Duodenal mucosa (tissue), 2 donors: ENCODE measurements at regions not wholly inside any gene's neighbourhood (a gene's known extent, or its start where the extent isn't known, plus 50 kb on each side); places are given as distances from the start of the nearest gene placed in this dataset.
"Not testable (repeated sequence)": the region's sequence is repeated elsewhere in the genome, so short reads cannot be mapped to it uniquely, and the experiment has no call there.

Experiments used
- H3K27ac ChIP-seq: one replicate; pipeline ENCODE4 v1.7.0; 2013; ENCODE audit warnings: low read depth, low read length
- H3K27me3 ChIP-seq, 2 donors: one replicate each; pipeline ENCODE4 v1.7.0; 2013; ENCODE audit warnings: low read length in 2 of 2, control low read depth in 1 of 2; ENCODE audit not compliant: insufficient read depth in 2 of 2, control insufficient read depth in 1 of 2
- H3K36me3 ChIP-seq, 2 donors: one replicate each; pipeline ENCODE4 v1.7.0; 2013; ENCODE audit warnings: low read length in 2 of 2, control low read depth in 1 of 2; ENCODE audit not compliant: insufficient read depth in 2 of 2, control insufficient read depth in 1 of 2
- H3K4me1 ChIP-seq, 2 donors: one replicate each; pipeline ENCODE4 v1.7.0; 2013; ENCODE audit warnings: low read length in 2 of 2, control low read depth in 1 of 2; ENCODE audit not compliant: insufficient read depth in 2 of 2, control insufficient read depth in 1 of 2
- H3K4me3 ChIP-seq, 2 donors: one replicate each; pipeline ENCODE4 v1.7.0; 2013; ENCODE audit warnings: low read length in 2 of 2, low read depth in 1 of 2
- H3K9ac ChIP-seq, 2 donors: one replicate each; pipeline ENCODE4 v1.7.0; 2013; ENCODE audit warnings: low read length in 2 of 2, low read depth in 1 of 2
- H3K9me3 ChIP-seq, 2 donors: one replicate each; pipeline ENCODE4 v1.7.0; 2013; ENCODE audit warnings: low read length in 2 of 2, control low read depth in 1 of 2; ENCODE audit not compliant: control insufficient read depth in 1 of 2

DNA sequence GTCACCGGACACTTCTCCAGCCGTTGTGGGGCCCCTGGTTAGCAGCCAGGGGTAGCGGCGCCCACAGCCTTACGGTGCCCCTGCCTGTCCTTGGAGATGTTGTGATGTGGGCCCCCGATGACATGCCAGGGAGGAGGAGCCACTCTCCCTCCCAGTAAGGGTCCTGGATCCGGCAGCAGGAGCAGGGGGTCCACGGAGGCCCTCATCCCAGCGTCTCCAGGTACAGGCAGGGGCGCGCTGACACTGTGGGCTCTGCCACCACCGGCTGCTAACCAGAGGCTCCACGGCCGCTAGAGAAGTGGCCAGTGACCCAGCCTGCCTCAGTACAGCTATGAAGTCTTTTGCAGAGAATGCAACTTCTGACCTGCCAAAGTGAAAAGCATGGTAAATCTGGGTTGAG is 121.2 kb downstream of the SPP2 start:
- Histone ChIP-seq H3K4me1 (no peaks in the 10 kb centered on the region), H3K27me3 (no peaks in the 10 kb centered on the region), H3K36me3 (no peaks in the 10 kb centered on the region), H3K9ac (no peak overlapping the region), H3K4me3 (no peak overlapping the region), H3K27ac (no peak overlapping the region), H3K9me3 (no peaks in the 10 kb centered on the region)

DNA sequence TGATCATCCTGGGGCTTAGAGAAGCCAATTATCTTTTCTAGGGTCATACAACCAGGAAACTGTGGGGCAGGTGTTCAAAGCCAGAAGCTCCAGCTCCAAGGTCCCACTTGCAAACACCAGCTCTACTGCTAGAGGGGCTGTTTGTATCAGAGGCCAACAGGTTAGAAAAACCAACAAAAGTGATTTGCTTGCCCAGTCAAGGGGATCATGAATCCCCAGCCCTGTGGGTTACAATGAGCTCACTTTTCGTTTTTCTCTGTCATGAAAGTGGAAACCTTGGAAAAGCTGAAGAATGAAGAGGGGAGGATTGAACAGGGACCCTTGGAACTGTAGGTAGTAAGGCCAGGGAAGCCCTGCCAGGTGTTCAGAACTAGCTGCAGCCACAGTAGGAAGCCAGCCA is 119.2 kb downstream of the SPP2 start:
- Histone ChIP-seq H3K9ac (no peak overlapping the region), H3K27ac (no peak overlapping the region), H3K27me3 (no peaks in the 10 kb centered on the region), H3K9me3 (no peaks in the 10 kb centered on the region), H3K4me3 (no peak overlapping the region), H3K36me3 (no peaks in the 10 kb centered on the region), H3K4me1 (no peaks in the 10 kb centered on the region)

DNA sequence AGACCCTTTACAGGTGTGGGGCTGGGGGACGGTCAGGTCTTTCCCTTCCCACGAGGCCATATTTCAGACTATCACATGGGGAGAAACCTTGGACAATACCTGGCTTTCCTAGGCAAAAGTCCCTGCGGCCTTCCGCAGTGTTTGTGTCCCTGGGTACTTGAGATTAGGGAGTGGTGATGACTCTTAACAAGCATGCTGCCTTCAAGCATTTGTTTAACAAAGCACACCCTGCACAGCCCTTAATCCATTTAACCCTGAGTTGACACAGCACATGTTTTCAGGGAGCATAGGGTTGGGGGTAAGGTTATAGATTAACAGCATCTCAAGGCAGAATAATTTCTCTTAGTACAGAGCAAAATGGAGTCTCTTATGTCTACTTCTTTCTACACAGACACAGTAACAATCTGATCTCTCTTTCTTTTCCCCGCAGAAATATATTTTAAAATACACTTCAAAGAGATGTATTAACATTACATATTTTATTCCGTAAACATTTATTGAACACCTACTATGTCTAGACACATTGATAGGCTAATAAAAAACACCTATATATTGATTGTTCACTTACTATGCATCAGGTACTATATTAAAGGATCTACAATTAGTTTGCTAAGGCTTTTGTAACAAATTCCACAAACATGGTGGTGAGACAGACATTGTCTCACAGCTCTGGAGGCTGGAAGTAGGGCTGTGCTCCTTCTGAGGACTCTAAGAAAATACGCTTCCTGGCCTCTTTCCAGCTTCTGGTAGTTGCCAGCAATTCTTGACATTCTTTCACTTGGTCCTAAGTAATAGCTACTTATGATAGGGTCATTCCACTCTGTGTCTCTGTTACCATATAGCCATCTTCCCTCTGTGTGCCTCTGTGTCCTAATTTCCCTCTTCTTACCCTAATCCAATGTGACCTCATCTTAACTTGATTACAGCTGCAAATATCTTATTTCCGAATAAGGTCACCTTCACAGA is 118.4 kb downstream of the SPP2 start:
- H3K27me3 ChIP-seq, H3K9me3 ChIP-seq, H3K36me3 ChIP-seq, H3K4me3 ChIP-seq, H3K27ac ChIP-seq, H3K9ac ChIP-seq, H3K4me1 ChIP-seq: not testable (repeated sequence)

DNA sequence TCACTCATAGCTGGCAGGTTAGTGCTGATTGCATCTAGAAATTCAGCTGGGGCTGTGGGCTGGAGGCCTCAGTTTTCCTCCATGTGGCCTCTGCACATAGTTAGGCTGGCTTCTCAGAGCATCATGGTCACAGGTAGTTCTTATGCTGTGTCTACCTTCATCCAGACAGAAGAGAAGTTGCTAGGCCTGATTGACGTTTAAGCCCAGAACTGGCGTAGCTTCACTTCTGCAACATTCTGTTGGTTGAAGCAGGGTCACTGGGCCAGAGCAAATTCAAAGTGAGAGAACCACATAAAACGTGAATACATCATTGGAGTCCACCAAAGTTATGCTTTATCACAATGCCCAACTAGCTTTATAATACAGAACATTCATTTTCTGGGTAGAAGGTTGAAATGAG is 116.0 kb downstream of the SPP2 start:
- H3K36me3 ChIP-seq, result no peaks in the 10 kb centered on the region
- H3K4me3 ChIP-seq, result no peak overlapping the region
- no peak overlapping the region for H3K27ac ChIP-seq
- no peak overlapping the region for H3K9ac ChIP-seq
- no peaks in the 10 kb centered on the region for H3K4me1 ChIP-seq
- no peaks in the 10 kb centered on the region for H3K27me3 ChIP-seq
- H3K9me3 ChIP-seq, result no peaks in the 10 kb centered on the region

DNA sequence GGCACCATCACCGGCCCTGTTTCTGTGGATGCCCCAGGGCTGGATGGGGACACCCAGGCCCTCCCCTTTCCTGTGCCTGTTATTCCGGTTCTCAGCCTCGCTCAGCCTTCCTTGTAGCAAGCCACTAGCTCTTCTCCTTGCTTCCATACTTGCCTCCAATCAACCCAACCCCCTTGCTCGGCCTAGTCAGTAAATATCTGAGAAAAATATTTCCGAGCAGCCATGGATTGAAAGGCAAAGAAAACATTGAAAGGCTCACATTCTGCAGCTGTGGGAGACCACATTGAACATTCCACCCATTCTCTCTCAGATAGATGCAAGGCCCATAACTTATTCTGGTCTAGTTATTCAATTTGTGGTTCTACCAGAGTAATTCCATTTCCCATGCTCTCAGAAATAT is 114.9 kb downstream of the SPP2 start:
- no peaks in the 10 kb centered on the region for H3K4me1 ChIP-seq
- H3K27me3 ChIP-seq, result no peaks in the 10 kb centered on the region
- H3K9ac ChIP-seq, result no peak overlapping the region
- H3K36me3 ChIP-seq, result no peaks in the 10 kb centered on the region
- H3K9me3 ChIP-seq, result no peaks in the 10 kb centered on the region
- no peak overlapping the region for H3K4me3 ChIP-seq
- H3K27ac ChIP-seq, result no peak overlapping the region

DNA sequence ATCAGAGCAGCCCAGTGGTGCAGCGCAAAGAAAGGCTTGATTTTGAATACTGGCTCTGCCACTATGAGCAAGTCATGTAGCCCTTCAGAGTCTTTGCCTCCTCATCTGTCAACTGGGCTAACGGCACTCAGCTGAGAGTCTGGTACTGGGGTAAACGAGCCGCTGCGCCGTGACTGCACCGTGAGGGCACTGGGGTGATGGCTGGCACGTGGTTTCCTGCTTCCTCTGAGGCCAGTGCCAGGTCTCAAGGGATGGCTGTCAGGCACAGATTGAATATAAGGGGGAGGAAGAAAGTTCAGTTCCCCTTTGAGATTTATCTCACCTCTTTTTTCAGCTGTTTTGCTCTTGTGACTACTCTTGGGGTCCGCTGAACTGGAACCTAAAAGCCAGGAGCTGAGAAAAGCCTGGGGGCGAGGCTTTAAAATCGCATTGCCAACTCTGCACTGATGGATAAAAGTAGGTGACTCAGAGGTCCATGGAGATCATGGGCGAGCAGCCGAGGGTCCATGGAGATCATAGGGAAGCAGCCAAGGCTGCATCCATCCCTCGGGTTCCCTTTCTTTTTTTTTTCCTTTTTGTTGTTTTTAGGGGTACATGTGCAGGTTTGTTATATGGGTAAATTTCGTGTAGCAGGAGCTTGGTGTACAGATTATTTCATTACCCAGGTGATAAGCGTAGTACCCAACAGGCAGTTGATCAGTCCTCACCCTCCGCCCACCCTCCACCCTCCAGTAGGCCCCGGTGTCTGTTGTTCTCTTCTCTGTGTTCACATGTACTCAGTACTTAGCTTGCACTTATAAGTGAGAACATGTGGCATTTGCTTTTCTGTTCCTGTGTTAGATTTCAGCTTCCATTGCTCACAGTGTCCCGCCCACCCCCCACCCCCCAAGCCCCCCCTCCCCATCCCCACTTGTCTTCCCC is 114.3 kb downstream of the SPP2 start:
- no peak overlapping the region for H3K27ac ChIP-seq
- no peak overlapping the region for H3K4me3 ChIP-seq
- no peaks in the 10 kb centered on the region for H3K4me1 ChIP-seq
- no peaks in the 10 kb centered on the region for H3K36me3 ChIP-seq
- H3K9me3 ChIP-seq, result no peaks in the 10 kb centered on the region
- no peak overlapping the region for H3K9ac ChIP-seq
- no peaks in the 10 kb centered on the region for H3K27me3 ChIP-seq

DNA sequence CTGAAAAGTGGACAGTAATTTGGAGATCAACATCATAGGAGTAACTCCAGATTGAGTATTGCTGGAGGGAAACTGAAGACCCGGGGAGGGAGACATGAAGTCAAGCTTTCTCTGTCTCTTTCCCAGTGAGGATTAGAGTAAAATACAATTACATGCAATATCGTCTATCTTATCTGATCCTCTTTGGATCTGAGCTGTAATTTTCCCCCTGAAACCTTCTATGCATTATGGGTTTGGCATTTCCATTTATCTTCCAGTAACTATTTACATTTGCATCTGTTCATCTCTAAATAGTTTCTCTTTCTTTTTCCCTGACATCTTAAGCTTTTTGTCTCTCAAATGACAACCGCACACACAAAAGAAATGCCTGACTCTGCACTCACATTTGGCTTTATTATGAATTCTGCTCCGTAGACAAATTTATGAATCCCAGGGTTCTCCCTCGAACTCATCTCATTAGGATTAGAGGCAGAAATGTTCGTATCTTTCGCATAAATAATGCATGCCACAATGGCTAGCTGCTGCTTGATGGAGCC is 113.1 kb downstream of the SPP2 start:
- Histone ChIP-seq H3K9me3 (no peaks in the 10 kb centered on the region), H3K4me3 (no peak overlapping the region), H3K27ac (no peak overlapping the region), H3K9ac (no peak overlapping the region), H3K36me3 (no peaks in the 10 kb centered on the region), H3K4me1 (no peaks in the 10 kb centered on the region), H3K27me3 (no peaks in the 10 kb centered on the region)

DNA sequence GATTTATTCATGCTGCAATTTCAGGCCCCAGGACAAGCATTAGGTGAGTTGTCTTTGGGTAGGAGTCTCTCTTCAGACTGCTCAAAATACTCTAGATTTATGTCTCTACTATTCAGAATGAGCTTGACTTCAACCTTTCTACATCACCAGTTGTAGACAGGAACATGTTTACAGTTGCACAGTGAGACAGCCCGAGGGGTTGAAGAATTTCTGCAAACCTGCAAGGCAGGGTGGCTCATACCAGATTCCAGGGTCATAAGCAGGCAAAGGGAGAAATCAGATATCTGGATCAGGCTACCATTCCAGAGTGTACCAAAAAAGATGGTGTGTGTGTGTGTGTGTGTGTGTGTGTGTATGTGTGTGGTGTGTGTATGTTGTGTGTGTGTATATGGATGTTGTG is 112.4 kb downstream of the SPP2 start:
- H3K9ac ChIP-seq, result no peak overlapping the region
- H3K4me3 ChIP-seq, result no peak overlapping the region
- H3K27me3 ChIP-seq, result no peaks in the 10 kb centered on the region
- no peaks in the 10 kb centered on the region for H3K4me1 ChIP-seq
- H3K36me3 ChIP-seq, result no peaks in the 10 kb centered on the region
- no peaks in the 10 kb centered on the region for H3K9me3 ChIP-seq
- no peak overlapping the region for H3K27ac ChIP-seq

DNA sequence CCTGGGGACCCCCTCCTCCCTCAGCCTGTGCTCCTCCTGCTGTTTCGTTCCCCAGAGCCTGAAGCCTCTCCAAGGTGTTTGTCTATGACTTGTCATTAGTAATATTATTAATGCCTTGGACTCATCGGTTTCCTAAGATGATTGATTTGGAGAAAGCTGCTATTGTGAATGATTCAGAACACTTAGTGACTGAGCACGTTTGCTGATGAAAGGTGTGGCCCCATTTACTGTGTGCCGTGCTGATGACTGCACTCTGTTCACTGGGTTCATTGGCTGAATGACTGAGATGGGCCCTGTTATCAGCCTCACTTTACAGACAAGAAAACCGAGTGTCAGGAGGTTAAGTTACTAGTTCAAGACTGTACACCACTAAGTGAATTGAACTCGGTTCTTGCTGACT is 111.4 kb downstream of the SPP2 start:
- H3K4me1 ChIP-seq, result no peaks in the 10 kb centered on the region
- no peaks in the 10 kb centered on the region for H3K36me3 ChIP-seq
- no peak overlapping the region for H3K9ac ChIP-seq
- no peaks in the 10 kb centered on the region for H3K27me3 ChIP-seq
- H3K4me3 ChIP-seq, result no peak overlapping the region
- H3K27ac ChIP-seq, result no peak overlapping the region
- no peaks in the 10 kb centered on the region for H3K9me3 ChIP-seq

DNA sequence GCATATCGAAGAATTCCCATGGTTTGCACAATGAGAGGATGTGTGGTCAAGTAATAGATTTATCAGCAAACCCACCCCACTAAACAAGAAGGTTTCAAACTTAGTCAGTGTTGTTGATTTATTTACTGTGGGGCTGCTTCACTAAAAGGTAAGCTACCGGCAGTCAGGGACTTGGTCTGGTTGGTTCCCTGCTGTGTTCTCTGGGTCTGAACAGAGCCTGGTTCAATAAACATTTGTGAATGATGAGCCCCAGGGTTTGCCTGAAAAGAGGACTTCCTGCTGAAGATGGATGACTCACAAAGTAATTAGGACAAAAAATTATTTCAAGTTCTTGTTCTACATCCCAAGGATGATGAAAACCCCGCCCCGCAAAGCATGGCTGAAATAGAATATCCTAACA is 108.3 kb downstream of the SPP2 start:
- no peak overlapping the region for H3K9ac ChIP-seq
- H3K27me3 ChIP-seq, result no peaks in the 10 kb centered on the region
- no peaks in the 10 kb centered on the region for H3K4me1 ChIP-seq
- no peaks in the 10 kb centered on the region for H3K9me3 ChIP-seq
- H3K27ac ChIP-seq, result no peak overlapping the region
- no peak overlapping the region for H3K4me3 ChIP-seq
- no peaks in the 10 kb centered on the region for H3K36me3 ChIP-seq
